ENCODE measurements at regions not wholly inside any gene's neighbourhood (a gene's known extent, or its start where the extent isn't known, plus 50 kb on each side); places are given as distances from the start of the nearest gene placed in this dataset.

DNA sequence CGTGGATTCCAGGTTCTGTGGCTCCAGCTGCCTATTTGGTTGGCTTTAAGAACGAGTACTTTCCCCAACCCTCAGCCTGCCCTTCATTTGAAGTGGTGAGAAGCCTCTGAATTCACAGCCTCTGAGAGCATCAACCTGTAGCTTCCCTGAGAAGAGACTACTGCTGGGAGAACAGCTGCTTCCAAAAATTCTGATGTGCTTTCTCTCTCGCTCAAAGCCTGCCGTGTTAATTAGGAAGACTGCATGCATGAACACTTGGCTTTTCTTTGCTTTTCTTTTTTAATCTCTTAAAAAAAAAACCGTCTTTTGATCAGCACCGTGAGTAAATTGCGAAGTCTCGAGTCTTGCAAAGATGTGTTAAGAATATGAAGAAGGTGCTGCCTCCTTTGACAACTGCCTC, 153.4 kb upstream of the MAP1B start:
- TF ChIP-seq, protein P1, sequence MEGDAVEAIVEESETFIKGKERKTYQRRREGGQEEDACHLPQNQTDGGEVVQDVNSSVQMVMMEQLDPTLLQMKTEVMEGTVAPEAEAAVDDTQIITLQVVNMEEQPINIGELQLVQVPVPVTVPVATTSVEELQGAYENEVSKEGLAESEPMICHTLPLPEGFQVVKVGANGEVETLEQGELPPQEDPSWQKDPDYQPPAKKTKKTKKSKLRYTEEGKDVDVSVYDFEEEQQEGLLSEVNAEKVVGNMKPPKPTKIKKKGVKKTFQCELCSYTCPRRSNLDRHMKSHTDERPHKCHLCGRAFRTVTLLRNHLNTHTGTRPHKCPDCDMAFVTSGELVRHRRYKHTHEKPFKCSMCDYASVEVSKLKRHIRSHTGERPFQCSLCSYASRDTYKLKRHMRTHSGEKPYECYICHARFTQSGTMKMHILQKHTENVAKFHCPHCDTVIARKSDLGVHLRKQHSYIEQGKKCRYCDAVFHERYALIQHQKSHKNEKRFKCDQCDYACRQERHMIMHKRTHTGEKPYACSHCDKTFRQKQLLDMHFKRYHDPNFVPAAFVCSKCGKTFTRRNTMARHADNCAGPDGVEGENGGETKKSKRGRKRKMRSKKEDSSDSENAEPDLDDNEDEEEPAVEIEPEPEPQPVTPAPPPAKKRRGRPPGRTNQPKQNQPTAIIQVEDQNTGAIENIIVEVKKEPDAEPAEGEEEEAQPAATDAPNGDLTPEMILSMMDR (IDR thresholded peaks at IDR 0.05) = no peak
- TF ChIP-seq POLR2A (IDR thresholded peaks at IDR 0.05; ENCODE audit: low read depth) = no peak
- no peak for TF ChIP-seq POLR2AphosphoS5 (IDR thresholded peaks at IDR 0.05)

Measured in esophagus muscularis mucosa (tissue), 3 donors.